Effector CD4-positive, alpha-beta T cell (primary cell): ENCODE measurements at regions not wholly inside any gene's neighbourhood (a gene's known extent, or its start where the extent isn't known, plus 50 kb on each side); places are given as distances from the start of the nearest gene placed in this dataset.

Experiments used
- DNase-seq: peaks from one replicate; pipeline ENCODE4 v3.0.0-alpha.2; 2020

DNA sequence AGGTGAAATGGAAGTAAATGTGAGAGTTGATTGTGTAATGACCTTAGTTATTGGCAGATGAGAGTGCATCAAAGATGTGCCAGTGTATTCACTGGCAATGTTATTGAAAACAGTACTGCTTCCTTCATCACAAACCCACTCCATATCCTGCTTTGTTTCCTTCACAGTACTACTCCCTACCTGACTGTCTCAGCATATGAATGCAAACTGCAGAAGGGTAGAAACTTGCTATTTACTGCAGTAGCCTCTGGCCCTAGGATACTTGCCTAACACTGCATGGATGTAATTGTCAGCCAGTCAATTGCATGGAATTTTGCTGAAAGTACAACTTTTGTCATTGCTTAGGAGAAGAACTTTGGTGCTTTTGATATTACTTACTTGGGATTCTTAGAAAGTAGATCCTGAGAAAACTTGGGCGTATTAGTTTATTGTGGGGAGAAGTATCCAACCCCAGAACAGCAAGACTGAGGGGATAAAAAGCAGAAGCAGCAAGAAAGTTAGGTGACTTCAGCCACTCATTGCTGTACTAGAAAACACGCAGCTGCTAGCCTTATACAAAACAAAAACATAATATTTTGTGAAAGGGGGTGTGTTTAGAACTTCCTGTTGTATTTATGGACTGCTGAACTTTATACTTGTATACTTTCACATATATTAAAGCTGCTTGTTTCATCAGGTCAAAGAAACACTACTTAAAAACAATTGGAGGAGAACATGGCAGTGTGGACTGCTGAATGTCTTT, 219.0 kb downstream of the CCNG2 start:
- DNase-seq = no peak

GRCh38 chr4:77376788-77377460, 219.9 kb downstream of the CCNG2 start:
- no peak for DNase-seq

DNA sequence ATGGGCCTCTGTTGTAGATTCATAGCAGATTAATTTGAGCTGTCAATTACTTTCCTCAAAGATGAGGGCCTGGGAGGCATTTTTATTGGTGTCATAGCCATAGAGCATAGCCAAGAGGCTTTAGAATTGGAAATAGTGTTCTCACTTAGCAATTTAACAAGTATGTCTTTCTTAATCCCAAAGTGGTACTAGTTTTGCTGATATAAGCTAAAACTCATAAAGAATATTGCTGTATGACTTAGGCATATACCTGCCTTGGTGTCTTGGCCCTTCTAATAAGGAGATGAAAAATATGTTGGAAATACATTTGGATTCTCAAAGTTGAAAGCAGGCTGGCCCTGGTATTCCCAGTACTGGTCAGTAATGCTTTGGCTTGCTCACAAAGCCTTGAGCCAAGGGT, 221.5 kb upstream of the CXCL13 start:
- DNase-seq = no peak

- DNase-seq = peak; percentile 20
Measured at GRCh38 chr4:77385124-77385969, 220.3 kb upstream of the CXCL13 start.

GRCh38 chr4:77393996-77394395, 211.6 kb upstream of the CXCL13 start:
- no peak for DNase-seq

GRCh38 chr4:77395481-77395880, 210.1 kb upstream of the CXCL13 start:
- no peak for DNase-seq

GRCh38 chr4:77398256-77398655, 207.4 kb upstream of the CXCL13 start:
- no peak for DNase-seq

DNA sequence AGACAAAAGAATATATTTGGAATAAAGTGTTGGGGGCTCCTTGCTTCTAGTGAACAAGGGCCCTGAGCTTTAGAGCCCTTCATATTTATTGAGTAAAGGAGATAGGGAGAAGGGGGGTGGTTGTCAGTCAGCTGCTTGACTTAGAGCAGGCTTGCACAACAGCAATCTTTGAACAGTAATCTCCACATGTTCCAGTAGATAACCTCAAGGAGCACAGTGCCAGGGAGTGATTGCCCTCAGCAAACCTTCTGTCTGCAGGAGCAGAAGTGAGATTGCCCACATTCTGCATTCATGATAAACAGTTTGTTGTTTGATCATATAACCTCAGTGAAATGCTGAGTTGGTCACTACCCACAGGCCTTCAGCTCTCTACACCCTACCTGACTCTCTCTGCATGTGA, 205.8 kb upstream of the CXCL13 start:
- no peak for DNase-seq

GRCh38 chr4:77413766-77414165, 191.9 kb upstream of the CXCL13 start:
- DNase-seq = no peak

DNA sequence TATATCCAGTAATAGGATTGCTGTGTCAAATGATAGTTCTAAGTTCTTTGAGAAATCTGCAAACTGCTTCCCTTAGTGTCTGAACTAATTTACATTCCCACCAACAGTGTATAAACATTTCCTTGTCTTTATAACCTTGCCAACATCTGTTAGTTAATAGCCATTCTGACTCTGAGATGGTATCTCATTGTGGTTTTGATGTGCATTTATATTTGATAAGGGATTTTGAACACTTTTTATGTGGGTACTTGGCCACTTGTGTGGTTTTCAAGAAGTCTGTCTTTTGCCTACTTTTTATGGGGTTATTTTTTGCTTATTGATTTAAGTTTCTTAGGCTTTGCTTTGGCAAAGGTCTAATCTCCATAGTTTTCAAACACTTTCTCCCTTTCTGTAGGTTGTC, 189.9 kb upstream of the CXCL13 start:
- no peak for DNase-seq

DNA sequence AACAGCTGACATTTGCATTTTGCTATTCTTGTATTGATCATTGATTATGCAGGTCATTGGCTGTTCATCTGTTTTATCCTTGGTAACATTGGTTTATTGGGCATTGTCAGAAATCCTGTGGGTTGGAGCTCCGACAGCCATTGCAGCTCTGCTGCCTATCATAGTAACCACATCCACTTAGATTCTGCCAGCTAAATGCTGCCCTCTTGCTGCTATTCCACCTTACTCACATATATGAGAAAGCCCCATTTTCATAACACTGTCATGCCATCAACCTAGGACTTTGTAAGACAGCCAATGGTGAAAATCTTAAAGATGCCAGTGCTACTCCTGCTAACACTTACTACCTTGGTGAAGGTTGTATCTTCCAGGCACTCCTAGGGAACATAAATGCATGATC, 187.3 kb upstream of the CXCL13 start:
- DNase-seq = no peak

GRCh38 chr4:77430847-77431246, 174.8 kb upstream of the CXCL13 start:
- DNase-seq = no peak

DNA sequence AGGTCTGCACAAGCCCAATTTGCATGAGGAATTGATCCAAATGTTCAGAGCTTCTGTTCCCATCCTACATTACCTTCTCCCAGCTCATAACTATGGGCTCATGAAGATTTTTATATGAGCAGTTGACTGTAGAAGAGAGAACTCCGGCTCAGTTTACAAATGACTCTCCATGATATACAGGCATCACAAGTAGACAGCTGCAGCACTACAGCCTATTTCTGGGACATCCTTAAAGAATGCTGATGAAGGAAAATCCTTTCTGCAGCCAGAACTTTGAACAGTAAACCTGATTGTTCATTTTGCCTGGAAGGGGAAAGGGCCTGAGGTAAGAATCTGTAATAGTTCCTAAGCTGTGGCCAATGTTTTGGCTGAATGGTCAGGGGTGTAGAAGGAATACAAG, 174.1 kb upstream of the CXCL13 start:
- DNase-seq = no peak

- no peak for DNase-seq
Measured at GRCh38 chr4:77432717-77433417, 172.8 kb upstream of the CXCL13 start.

- DNase-seq = no peak
Measured at GRCh38 chr4:77433418-77433733, 172.2 kb upstream of the CXCL13 start.

DNA sequence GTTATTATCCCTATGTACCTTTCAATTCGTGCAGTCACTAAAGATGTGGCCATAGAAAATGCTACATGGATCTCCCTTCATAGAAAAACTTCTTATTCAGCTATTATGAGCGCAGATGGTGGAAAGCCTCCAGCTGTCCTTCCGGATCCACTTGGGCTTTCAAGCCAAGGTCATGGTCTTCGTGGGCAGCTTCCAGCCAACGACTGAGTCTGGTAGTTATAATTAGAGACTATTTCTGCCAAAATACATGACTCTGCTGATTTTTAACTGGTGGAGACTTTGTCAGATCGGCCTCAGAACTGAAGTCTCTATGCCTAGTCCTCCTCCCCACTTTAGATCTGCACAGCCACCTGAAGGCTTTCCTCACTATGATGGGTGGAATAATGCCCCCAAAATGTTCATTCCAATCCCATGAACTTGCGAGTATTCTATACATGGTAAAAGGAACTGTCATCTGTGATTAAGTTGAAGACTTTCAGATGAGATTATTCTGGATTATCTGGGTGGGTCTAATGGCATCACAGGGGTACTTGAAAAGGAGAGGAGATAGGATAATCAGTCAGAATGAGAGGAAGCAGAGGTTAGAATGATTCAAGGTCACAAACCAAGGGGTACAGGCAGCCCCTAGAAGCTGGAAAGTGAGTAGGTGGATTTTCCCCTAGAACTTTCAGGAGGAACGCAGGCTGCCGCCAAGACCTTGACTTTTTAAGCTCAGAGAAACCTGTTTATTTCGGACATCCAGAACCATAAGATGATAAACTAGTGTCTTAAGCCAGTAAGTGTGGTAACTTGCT, 171.1 kb upstream of the CXCL13 start:
- no peak for DNase-seq

DNA sequence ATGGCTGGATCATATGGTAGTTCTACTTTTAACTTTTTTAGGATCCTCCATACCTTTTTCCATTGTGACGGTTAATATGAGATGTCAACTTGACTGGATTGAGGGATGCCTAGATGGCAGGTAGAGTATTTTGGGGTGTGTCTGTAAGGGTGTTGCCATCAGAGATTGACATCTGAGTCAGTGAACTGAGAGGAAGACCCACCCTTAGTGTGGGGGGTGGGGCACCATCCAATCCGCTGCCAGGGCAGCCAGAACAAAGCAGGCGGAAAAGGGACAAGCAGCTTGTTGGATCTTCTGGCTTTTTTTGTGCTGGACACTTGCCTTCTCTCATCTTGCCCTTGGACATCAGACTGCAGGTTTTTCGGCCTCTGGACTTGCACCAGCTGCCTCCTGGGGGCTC, 168.5 kb upstream of the CXCL13 start:
- no peak for DNase-seq

- DNase-seq = no peak
Measured at GRCh38 chr4:77438549-77438948, 167.1 kb upstream of the CXCL13 start.

DNA sequence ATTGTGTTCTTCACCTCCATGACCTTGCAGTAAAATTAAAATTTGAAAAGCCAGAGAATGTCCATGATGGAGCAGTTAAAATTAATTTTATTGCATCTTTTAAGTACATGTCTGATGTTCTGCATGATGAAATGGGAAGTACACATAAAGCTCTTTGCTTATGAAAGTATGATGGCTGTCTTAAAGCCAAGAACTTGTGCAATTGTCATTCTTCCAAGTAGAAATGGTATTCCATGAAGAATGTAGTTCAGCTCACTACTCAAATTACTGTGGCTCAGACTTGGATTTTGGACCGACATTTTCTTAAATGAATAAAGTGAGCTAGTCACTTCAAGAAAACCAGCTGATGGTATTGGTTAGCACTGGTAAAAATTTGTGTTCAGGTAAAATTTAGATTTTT, 161.7 kb upstream of the CXCL13 start:
- DNase-seq = no peak

GRCh38 chr4:77445823-77446222, 159.8 kb upstream of the CXCL13 start:
- no peak for DNase-seq

DNA sequence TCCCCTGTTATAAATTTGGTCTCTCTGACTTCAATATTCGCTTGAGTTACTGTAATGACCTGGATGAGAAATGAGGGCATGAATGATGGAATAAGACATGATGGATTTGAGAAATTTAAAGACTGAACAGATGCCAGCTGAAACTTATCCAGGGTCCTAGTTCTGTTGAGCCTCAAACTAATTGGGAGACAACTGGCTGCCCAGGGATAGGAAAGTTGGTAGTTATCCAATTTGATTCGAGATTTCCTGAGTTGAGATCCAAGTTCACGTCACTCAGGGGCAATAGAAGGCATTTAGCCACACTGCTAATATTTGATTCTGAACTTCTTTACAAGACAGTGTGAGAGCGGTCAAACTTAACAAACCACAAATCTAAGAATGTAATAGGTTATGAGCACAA, 159.0 kb upstream of the CXCL13 start:
- no peak for DNase-seq

GRCh38 chr4:77449171-77449570, 156.4 kb upstream of the CXCL13 start:
- no peak for DNase-seq
